Mammary epithelial cell (primary cell): ENCODE measurements at regions not wholly inside any gene's neighbourhood (a gene's known extent, or its start where the extent isn't known, plus 50 kb on each side); places are given as distances from the start of the nearest gene placed in this dataset.

Source experiments
- CTCF ChIP-seq, 2 donors: IDR thresholded peaks in 1 of 2; conservative IDR thresholded peaks in 1 of 2; 2 replicates each; pipeline ENCODE4 v1.5.1; 2011 to 2012; ENCODE audit warnings: inconsistent platforms in 2 of 2, low read length in 2 of 2, mild to moderate bottlenecking in 2 of 2, control low read depth in 1 of 2, low read depth in 1 of 2; ENCODE audit not compliant: insufficient read depth in 1 of 2; ENCODE audit errors: extremely low read depth in 1 of 2
- EZH2 ChIP-seq: IDR thresholded peaks from 2 replicates; pipeline ENCODE4 v1.6.1; 2012; ENCODE audit warnings: low read length, inconsistent platforms, borderline replicate concordance

GRCh38 chr1:177847843-177848242 lies 122.0 kb downstream of the SEC16B start:
- TF ChIP-seq CTCF (conservative IDR thresholded peaks at IDR 0.05 in 1 of 2, IDR thresholded peaks at IDR 0.05 in 1 of 2; ENCODE audit: extremely low read depth in 1 of 2, insufficient read depth in 1 of 2, low read depth in 1 of 2, low read length in 2 of 2) (no peak), EZH2 (no peak)
